Head of caudate nucleus (tissue), 42 donors: ENCODE measurements at regions not wholly inside any gene's neighbourhood (a gene's known extent, or its start where the extent isn't known, plus 50 kb on each side); places are given as distances from the start of the nearest gene placed in this dataset.

Experiments used
- DNase-seq, 42 donors: peaks; one replicate each; pipeline versions ENCODE4 v3.0.0 to v3.0.0-alpha.2; 2020 to 2021; ENCODE audit warnings: mixed read lengths in 7 of 42
- intact Hi-C: fragments of 100-400 bp; cut with DNase I; formaldehyde crosslinking; loops from one replicate; pipeline ENCODE4 v1.15.0; 2022

DNA sequence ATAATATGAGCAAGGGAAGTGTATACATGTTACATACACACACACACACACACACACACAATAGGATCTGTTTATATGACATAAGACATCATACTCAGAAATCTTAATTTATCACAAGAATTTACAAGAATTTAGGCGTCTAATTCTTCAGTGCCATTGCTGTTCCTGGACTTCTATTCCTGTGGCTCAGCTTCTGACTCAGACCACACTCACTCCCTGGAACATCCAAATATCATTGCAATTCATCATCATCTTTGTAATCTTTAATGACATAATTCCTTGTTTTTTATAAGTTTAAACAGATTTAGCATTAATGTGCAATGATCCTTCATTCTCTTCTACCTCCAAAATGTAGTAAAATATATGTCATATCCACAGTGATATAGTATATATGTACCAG lies 544.2 kb downstream of the FOXG1 start:
- DNase-seq = no peak
- intact Hi-C loops = no loop called here

DNA sequence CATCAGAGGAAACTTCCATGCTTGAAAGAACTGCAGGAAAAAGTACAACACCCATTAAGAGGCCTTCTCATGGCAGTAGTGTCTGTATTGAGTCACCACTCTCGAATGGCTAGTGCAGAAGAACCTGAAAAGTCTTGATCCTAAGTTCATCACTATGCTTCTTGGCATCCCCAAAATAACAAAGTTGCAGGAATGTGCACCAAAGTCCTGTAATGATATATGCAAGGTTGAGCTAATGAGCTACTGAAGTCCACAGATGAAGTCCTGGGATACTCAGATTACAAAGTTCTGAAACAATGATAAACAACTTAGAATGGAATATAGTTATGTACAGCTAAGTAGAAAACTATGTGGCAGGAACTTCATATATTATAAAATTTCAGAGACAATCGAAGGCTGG lies 545.4 kb downstream of the FOXG1 start:
- DNase-seq = no peak
- intact Hi-C loops = no loop called here

DNA sequence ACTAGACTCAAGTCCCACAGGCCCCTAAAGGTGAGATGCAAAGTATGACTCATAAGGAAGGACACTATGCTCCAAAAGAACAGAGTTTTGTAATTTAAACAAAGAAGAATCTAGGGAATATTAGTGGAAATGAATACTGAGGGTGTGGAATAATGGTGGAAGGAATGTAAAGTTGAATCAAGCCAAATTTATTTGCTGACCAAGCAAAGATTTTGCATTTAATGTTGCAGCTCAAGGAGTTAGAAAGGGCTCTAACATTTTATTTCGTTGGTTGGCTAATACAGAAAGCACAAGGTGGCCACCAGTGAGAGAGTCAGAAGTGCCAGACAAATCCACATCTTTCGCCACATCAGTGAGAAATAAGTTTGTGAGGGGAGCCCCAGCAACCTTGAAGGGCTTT lies 550.3 kb downstream of the FOXG1 start:
- intact Hi-C loops = no loop called here
- DNase-seq = no peak

DNA sequence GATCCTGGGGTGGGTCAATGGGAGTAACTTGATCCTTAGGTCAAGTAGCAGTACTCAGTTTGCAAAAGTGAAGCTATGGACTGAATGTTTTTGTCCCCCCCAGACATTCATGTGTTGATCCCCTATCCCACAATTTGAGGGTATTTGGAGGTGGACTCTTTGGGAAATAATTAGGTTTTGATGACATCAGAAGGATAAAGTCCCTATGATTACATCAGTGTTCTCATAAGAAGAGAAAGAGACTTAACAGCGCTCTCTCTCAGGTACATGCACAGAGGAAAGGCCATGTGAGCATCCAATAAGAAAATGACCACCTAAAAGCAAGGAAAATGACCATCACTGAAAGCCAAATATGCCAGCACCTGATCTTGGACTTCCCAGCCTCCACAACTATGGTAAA lies 550.8 kb downstream of the FOXG1 start:
- intact Hi-C loops = no loop called here
- DNase-seq = no peak

DNA sequence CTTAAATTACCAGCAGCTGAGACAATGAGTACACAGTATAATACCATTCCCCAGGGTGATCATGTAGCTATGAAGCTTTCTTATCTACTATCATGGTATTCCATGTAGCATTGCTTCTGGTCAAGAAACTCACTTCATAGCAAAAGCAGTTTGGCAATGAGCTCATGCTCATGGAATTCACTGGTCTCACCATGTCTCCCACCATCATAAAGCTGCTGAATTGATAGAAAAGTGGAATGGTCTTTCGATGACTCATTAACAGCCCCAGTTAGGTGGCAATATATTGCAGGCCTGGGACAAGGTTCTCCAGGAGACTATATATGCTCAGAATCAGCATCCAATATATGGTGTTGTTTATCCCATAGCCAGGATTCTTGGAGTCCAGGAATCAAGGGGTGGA lies 553.7 kb downstream of the FOXG1 start:
- intact Hi-C loops = no loop called here
- no peak for DNase-seq

DNA sequence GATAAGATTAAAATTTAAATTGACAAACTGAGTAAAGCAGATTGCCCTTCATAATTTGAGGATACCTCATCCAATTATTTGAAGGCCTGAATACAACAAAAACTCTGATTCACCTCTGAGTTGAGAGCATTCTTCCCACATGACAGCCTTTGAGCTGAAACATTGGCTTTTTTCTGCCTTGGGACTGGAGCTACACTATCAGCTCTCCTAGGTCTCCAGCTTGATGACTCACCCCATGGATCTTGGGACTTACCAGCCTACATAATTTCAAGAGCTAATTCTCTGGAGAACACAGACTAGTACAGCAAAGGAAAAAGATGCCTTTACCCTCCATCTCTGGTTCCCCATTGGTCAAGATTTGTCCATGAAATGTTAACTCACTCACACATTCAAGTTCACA lies 555.1 kb downstream of the FOXG1 start:
- no peak for DNase-seq
- intact Hi-C loops = no loop called here

DNA sequence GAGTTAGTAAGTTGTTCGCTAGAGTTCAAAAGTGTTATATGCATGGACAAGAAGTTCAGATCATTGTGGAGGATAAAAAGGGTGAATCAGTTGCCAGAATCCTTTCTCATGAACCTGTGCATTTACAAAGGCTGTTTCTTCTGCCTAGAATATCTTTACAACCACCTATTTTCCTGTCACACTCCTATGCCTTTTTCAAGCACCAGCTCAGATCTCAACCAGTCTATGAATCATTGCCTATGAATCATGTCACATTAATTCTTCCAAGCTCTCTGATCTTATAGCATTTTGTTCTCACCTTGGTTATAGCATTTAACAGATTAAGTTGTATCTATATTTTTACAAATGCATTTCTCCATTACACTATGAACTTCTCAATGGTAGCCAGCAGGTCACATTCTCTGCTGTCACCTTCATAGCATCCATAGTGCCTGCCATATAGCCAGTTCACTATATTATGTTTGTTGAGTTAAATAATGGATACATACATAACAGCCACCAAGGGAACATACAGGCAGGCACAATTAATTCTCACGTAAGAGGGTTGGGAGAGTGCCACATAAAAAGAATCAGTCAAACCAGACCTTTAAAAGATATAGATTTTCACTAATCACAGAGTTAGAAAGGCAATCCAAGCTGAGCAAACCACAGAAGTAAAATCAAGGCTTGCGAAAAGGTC lies 573.0 kb downstream of the FOXG1 start:
- DNase-seq = peak in 9 of 42 donors; percentile 4 to 49 (median 20)
- intact Hi-C loops = no loop called here

DNA sequence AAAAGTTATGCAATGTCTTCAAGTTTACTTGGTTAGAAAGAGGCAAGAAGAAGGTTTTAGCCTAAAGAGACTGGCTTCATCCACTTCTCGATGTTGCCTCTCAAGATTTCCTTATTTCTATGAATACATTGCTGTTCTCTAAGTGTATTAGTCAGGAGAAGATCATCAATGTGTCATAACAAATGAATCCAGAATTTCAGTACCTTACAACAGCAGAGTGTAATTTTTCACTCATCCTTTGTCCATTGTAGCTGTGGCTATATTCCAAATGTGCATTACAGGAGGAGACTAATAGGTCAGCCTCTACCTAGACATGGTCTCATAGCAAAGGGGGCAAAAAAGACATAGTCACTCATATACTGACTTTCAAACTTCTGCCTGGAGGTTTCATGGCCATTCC lies 579.1 kb downstream of the PRKD1 start:
- DNase-seq = no peak
- intact Hi-C loops = no loop called here

DNA sequence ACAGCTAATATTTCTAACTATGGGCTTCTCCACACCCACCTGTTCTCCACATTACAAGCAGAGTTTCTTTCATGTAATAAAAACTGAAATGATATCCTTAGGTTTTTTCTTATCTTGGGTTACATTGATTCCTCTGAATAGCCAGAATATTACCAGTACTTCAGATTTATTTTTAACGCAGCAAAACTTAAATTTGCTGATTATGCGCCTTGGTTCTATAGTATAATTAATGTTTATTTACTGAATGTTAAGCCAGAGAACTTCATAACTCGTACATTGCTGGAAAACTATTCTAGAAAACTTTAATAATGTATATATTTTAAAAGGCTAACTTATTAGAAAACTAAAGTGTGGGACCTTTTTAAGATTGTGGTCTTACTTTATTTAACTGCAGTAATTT lies 577.2 kb downstream of the PRKD1 start:
- intact Hi-C loops = no loop called here
- no peak for DNase-seq

DNA sequence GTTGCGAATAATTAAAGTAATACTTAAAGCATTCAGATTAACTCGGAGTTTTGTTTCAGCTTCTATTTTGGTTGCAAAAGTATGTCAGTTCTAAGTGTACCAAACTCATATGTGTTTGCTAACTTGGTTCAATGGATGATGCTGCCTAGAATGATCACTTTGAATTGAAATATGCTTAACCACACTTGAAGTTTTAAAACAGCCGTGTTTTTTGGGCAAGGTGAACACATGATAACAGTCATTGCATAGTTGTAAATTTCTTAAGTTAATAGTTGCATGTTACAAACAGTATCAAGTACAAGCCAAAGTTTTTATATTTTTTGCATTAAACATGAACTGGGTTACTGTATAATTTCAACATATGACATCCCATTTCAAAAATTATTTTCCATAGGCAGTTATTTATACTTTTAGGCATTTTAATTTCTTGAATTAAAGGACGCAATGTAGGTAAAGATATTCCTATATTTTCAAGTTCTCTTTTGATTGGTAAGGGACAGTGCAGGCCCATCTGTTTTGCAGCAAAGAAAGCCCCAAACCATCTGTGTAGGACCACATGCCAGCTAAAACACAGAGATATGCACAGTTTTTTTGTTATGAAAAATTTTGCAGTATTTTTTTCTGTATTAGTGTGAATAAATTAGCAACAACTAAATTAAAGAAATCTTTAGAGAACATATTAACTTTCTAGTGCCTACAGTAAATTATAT lies 575.5 kb downstream of the PRKD1 start:
- no peak for DNase-seq
- intact Hi-C loops = no loop called here

DNA sequence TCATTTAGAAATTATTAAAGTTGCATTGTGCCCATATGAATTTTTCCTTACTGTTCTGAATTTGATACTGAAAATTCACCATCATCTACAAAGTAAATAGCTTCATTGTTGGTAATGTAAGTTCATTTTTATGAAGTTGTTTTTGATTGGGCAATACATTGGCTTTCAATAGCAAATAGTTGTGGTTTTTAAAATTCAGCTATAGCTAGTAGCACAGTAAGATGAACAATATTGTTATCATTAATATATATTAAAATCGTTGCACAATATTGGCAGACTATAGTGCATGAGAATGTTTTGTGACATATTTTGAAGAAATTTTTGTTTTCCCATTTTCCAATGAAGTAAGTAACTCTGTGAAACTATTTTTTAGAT lies 575.0 kb downstream of the PRKD1 start:
- intact Hi-C loops = no loop called here

DNA sequence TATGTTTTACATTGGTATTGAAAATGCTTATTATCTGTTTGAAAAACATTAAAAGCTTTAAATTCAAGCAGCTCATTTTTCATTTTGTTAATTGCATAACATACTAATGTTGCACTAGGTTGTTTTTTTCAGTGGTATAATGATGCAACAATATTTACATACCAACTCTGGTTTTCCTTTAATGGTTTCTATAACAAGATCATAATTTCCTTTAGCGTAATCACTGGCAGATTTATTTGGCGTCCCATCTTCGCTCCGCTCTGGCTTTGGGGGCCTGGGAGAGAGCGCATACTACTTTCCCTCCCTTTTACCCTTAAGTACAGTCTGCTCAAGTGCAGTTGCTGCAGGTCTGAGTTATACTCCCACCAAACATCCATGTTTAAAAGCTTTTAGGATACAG lies 574.1 kb downstream of the PRKD1 start:
- DNase-seq = peak in 1 of 42 donors; percentile 33

More for the DNA sequence above, 575.0 kb downstream of the PRKD1 start:
- DNase-seq = no peak

DNA sequence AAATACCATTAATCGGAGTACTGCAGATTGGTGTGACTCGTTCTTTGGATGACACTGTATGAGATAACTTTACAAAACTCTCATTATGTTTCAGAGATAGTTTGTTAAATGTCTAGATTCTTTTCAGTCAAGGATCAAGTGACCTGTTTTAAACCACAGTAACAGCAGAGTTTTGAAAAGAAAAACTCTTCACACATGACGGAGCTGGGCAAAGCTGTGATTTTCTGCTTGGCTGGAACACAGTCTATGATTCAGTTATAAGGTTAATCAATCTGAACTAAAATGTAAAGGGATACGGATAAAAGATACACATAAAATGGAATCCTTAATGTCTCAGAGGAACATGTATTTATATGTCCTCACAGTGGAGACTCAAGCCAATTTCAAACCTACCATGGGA lies 573.2 kb downstream of the PRKD1 start:
- intact Hi-C loops = no loop called here
- DNase-seq = no peak

More for the DNA sequence above, 574.1 kb downstream of the PRKD1 start:
- intact Hi-C loops = no loop called here

DNA sequence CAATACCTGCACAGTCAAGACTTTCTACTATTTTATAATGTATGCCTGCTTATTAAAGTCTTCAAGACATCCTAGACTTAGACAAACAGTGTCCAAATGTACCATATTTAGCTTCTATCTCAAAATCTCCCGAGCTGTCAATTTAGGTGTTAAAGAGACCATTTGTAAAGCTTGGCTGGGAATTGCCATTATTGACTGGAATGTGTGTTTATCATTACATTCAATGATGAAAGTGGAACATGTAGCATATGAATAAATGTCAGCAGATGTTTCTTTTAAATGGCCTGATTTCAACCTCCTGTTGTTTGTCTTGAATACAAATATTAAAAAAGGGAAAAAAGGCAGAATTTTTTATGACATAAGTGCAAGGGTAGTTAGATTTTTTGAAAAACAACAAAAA lies 572.3 kb downstream of the PRKD1 start:
- intact Hi-C loops = no loop called here

DNA sequence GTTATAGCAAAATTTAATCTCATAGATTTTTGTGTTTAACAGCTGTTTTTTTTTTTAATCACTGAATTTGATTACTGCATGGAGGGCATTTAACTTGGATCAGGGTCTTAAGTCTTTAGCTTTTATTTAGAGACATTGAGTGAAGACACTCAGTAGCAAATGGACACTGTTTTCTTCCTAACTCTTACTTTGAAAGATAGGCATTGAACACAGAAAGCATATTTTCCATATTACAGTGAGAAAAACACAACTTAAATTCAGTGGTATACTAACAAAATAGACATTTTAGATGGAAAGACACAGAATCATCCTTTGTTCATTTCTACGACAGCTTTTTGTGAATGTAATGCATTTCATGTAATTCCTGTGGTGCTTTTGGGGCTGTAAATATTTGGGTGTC lies 571.8 kb downstream of the PRKD1 start:
- DNase-seq = no peak
- intact Hi-C loops = no loop called here

More for the DNA sequence above, 572.3 kb downstream of the PRKD1 start:
- DNase-seq = no peak

DNA sequence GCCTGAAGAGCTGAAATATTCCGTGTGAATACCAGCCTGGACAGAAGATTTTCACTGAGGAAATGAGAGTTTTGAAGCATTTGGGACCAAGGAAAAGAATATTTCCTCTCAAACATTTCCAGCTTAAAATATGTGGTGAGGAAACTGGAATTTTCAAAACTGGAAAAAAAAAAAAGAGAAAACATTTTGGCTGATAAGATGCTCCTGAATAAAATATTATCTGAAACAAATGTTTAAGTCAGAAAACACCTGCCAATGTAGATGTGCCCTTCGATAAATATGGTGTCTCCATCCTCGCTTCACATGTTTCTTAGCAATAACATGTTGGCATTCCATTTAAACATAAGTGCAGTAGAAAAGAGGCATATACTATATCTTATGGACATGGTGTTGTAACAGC lies 567.0 kb downstream of the PRKD1 start:
- intact Hi-C loops = no loop called here
- DNase-seq = no peak

DNA sequence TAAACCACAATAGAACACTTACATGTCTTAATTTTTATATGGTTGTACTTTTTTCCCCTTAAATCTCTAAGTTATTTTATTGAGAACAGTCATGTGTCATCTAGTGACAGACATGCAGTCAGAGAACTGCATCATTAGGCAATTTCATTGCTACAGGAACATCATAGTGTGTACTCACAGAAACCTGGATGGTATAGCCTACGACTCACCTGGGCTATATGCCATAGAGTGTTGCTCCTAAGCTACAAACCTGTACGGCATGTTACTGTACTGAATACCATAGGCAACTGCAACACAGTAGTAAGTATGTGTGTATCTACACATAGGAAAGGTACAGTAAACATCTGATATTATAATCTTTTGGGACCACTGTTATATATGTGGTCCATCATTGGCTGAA lies 557.6 kb downstream of the PRKD1 start:
- intact Hi-C loops = no loop called here
- DNase-seq = no peak

DNA sequence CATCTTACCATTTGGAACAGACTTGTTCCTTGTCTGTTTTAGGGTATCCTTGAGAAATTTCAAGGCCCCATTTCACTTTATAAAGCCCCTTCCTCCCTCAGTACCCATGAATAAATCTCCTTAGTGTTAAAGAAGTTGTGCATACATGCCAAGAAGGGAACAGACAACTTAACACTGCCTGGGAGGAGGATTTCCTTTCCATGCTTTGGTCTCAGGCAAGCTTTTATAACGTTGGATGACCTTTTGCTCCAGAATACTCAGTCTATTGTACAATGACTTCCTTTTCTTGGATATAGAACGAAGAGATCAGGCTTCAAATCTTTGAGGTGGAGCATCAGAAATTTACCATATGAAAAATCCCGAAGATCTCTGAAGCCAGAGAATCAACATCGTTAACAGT lies 551.4 kb downstream of the PRKD1 start:
- intact Hi-C loops = no loop called here
- DNase-seq = no peak

DNA sequence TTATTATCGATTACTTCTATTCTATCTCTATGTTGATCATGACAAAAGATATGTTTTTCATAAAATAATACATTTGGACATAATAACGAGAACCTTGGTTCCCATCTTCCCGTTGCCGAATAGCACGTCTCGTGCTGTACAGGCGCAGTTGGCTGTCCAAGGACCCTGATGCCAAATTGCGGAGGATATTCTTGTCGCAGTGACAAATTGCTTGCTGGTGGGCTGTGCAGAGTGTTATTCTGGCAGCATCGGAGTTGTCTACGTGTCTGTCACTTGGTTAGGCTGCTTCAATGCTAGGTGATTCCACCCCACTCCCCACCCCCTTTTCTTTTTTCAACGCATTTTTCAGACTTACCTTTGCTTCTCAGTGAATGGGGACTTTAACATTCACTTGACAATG lies 546.8 kb downstream of the PRKD1 start:
- DNase-seq = no peak
- intact Hi-C loops = no loop called here

DNA sequence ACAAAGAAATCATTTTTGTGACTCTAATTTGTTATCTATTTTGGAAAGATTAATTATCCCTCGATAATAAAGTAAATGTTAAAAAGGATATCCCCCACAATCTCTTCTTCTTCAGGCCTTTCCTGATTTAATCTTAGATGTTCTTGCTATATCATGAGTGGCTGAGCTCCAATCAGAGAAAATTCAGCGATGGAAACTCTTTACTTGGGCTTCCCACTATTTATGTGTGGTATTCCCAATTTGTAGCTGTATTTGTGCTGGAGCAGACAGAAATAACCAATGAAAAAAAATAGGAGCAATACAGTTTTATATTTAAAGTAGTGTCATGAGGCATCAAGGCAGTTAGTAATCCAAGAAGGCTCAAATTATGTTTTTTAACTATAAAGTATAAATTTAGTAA lies 539.1 kb downstream of the PRKD1 start:
- intact Hi-C loops = no loop called here
- DNase-seq = no peak
